Motor neuron (in vitro differentiated cells): ENCODE measurements at regions not wholly inside any gene's neighbourhood (a gene's known extent, or its start where the extent isn't known, plus 50 kb on each side); places are given as distances from the start of the nearest gene placed in this dataset.

Source experiments
- ATAC-seq, 8 experiments: fragments of 200-7000 bp; cut with Tn5 transposase; replicated peaks in 6 of 8; 2 replicates each; pipeline ENCODE4 v1.8.0; 2021; ENCODE audit warnings: mild to moderate bottlenecking in 8 of 8, moderate library complexity in 8 of 8
- H3K27ac ChIP-seq, 2 donors: fragments of 250-450 bp; sonication (Bioruptor Pico); 2 replicates each; pipeline ENCODE4 v1.9.0; 2021; ENCODE audit warnings: antibody characterized with exemption in 2 of 2, mild to moderate bottlenecking in 2 of 2, moderate library complexity in 1 of 2
- H3K4me1 ChIP-seq, 2 donors: fragments of 250-450 bp; sonication (Bioruptor Pico); replicated peaks in 1 of 2; 2 replicates each; pipeline ENCODE4 v1.6.1; 2021; ENCODE audit warnings: antibody characterized with exemption in 2 of 2, mild to moderate bottlenecking in 2 of 2, moderate library complexity in 1 of 2
- H3K4me3 ChIP-seq, 5 donors: fragments of 250-450 bp; sonication (Bioruptor Pico); 2 replicates each; pipeline ENCODE4 v1.9.0; 2021; ENCODE audit warnings: antibody characterized with exemption in 5 of 5, mild to moderate bottlenecking in 5 of 5, moderate library complexity in 4 of 5
- WGBS, 10 experiments: fragments of 450-650 bp; shearing (Covaris generic); methylation state at CpG; one replicate each; pipeline ENCODE4 v1.0.0; 2022; 5-methylcytosine and 5-hydroxymethylcytosine counted together
- in situ Hi-C, 9 experiments: fragments of 400-800 bp; cut with MboI; loops; one replicate each; pipeline ENCODE4 v1.15.0; 2021; ENCODE audit warnings: low sequenced_read_pairs in 9 of 9, low pct_unique_long_range_greater_than_20kb in 2 of 9; ENCODE audit not compliant: unreplicated experiment in 9 of 9

DNA sequence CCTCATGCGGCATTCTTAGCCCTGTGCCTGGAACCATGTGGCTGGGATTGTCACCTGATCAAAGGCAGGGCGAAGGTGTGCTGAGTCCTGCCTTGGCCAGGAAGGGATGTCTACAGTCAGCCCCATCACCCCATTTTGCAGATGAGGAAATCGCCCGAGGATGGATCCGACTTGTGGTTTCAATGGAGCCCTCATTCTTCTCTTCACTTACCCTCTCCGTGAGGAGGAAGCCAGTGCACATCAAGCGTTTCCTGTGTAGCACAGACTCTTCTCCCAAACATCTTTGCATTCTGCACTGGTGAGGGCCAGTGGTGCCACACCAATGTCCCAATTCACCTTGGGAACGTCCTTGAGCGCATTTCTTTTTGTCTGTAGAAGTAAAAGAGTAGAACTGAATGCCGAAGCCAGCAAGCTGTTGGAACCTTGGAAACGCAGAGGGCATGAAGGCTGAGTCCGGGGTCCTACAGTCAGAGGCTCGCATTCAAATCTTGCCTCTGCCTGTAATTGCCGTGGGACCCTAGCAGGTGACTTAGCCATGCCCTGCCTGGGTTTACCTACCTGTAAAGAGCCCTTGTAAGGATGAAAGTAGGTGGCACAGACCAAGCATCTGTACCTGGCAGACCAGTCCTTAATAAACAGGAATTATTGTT lies 85.4 kb downstream of the IRF8 start:
- in situ Hi-C loops, result loop anchor here in 5 of 9 experiments (10.0 to 25.0 kb wide), 2 partner anchors 160 to 172 kb away; no protein-coding TSS in a partner anchor
- H3K4me3 ChIP-seq, result no peak overlapping the region
- H3K27ac ChIP-seq, result no peak overlapping the region
- ATAC-seq, result no peak
- peaks cover 0 to 3% of the 10 kb centered on the region in 2 donors for H3K4me1 ChIP-seq
- 48 to 92% (median 91%) methylated on average over 2 to 9 of the region's 14 CpGs; no CpG with 5 or more reads in 1 of the 10 experiments for WGBS, 10 experiments

DNA sequence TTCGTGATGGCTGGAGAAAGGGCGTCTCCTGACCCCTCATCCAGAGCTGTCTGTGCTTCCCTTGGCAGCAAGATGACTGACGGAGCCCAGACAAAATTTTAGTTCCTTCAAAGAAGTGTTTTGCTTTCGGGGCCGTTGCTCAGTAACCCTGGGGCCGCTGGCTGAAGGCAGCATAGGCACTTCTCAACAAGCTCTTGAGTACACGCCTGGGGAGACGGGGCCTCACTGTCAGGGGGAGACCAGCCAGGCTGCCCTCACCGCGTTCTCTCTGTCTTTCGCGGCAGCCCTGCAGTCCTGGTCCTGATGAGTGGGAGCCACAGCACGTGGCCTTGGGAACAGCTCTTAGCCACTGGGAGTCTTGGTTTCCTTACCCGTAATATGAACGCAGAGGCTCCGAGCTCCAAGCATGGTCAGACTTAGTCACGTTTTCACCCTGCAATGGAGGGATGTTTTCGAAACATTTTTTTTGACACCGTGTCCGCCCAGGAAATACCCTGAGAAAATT lies 86.0 kb downstream of the IRF8 start:
- Histone ChIP-seq H3K4me1 (peaks cover 0 to 3% of the 10 kb centered on the region in 2 donors), H3K27ac (no peak overlapping the region), H3K4me3 (no peak overlapping the region)
- no peak for ATAC-seq
- 37 to 100% (median 70%) methylated on average over 3 to 15 of the region's 20 CpGs; no CpG with 5 or more reads in 1 of the 10 experiments for WGBS, 10 experiments
- in situ Hi-C loops, result loop anchor here in 5 of 9 experiments (10.0 to 25.0 kb wide), 2 partner anchors 160 to 173 kb away; no protein-coding TSS in a partner anchor

DNA sequence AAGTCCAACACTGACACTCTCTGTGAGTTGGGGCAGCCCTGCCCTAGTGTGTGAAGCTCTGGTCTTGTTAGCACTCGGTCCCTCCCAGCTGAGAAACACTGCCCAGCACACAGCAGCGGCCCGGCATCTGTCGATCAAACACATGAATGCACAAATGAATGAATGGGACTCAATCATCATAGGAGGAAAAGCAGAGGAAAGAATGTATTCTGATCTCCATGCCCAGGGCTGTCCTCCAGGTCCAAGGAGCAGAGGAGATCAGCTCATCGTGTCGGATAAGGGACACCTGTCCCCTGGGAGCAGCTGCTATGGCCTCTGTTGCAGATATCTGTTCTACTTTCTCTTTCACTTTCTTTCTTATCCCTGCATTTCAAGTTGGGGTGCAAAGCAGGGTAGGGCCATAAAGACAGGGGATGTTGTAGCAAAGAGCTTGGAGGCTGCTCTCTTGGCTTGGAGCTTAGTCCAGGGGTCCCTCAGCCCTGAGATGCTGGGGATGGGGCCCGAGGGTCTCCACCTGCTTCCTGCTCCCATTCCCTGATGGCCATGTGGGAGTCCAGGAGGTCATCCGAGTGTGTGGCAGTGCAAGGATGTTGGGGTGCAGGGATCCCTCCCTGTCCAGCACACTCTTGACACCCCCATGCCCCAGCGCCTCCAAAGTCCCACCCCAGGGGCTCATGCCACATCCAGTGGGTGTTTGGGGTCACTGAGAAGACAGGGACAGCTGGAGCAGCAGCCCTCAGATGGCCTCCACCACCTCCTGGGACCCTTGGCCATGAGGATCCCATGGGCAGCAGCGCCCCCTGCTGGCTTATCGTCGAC lies 88.2 kb downstream of the IRF8 start:
- H3K4me1 ChIP-seq, result peaks cover 0 to 3% of the 10 kb centered on the region in 2 donors
- WGBS, 10 experiments, result 0 to 86% (median 68%) methylated on average over 1 to 6 of the region's 12 CpGs; no CpG with 5 or more reads in 4 of the 10 experiments
- H3K4me3 ChIP-seq, result no peak overlapping the region
- peak in 5 of 8 experiments; percentile 13 to 70 (median 58) for ATAC-seq
- in situ Hi-C loops, result loop anchor here in 5 of 9 experiments (10.0 to 25.0 kb wide), 2 partner anchors 162 to 175 kb away; no protein-coding TSS in a partner anchor
- H3K27ac ChIP-seq, result no peak overlapping the region

DNA sequence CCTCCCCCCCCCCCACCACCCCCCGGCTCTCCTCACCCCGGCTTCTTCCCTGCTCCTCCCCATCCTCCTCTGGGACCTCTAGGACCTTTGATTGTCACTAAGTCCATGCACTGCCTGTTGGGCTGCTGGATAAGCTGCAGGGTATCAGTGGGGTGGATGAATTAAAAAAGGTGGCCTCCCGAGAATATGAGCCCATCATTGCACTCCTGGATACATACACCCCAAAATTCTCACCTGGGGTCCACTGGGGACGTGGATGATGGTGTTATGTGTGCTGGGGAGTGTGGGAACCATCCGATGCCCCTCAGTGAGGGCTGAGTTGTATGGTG lies 88.8 kb downstream of the IRF8 start:
- no peak for ATAC-seq
- peaks cover 0 to 3% of the 10 kb centered on the region in 2 donors for H3K4me1 ChIP-seq
- no peak overlapping the region for H3K27ac ChIP-seq
- H3K4me3 ChIP-seq, result no peak overlapping the region
- in situ Hi-C loops, result loop anchor here in 5 of 9 experiments (10.0 to 25.0 kb wide), 2 partner anchors 163 to 175 kb away; no protein-coding TSS in a partner anchor
- WGBS, 10 experiments, result 0 to 80% (median 51%) methylated on average over 1 to 3 of the region's 5 CpGs; no CpG with 5 or more reads in 6 of the 10 experiments

DNA sequence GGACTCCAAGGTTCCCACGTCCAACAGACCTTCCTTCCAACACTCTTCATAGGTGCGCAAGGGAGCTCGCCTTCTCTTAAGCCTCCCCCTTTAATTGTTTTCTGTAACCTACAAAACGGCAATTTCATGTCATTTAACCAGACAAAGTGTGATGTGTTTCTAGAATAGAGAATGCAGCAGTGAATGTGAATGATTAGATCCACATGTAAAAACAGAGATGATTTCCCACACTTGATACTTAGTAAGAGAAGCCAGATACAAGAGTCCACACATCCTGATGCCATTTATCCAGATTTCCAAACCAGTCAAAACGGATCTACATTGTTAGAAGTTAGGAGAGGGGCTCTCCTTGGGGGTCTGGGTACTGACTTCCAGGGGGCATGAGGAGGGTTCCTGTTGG lies 89.3 kb downstream of the IRF8 start:
- Histone ChIP-seq H3K4me1 (peaks cover 0 to 3% of the 10 kb centered on the region in 2 donors), H3K27ac (no peak overlapping the region), H3K4me3 (no peak overlapping the region)
- ATAC-seq, result no peak
- WGBS, 10 experiments, result 0 to 86% (median 47%) methylated on average over 1 to 5 of the region's 5 CpGs
- in situ Hi-C loops, result loop anchor here in 5 of 9 experiments (10.0 to 25.0 kb wide), 2 partner anchors 164 to 176 kb away; no protein-coding TSS in a partner anchor

DNA sequence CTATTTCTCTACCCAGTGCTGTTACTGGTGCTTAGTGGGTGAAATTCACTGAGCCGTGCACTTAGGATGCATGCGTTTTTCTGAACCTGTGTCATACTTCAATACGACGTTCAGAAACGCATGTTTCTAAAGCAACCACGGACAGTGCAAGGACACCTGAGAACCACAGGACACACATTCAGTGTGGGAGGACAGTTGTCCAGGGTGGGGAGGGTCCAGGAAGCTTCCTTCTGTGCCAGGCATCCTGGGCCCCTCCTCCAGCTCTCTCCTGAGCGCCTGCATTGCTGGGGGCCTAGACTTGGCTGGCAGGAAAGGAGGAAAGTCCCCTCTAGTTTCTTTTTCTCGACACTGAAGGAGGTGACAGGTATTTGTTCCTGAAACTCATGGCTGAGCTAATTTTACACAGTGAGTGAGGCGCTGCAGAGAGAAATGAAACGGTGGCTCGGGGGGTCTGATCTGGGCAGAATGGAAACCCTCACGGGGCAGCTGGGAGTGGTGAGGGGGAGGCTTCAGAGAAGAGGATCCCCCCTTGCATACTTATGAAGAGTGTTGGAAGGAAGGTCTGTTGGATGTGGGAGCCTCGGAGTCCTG lies 89.9 kb downstream of the IRF8 start:
- ATAC-seq, result no peak
- no peak overlapping the region for H3K4me3 ChIP-seq
- 8 to 100% (median 52%) methylated on average over 1 to 8 of the region's 13 CpGs; no CpG with 5 or more reads in 4 of the 10 experiments for WGBS, 10 experiments
- in situ Hi-C loops, result loop anchor here in 5 of 9 experiments (10.0 to 25.0 kb wide), 2 partner anchors 164 to 177 kb away; no protein-coding TSS in a partner anchor
- H3K27ac ChIP-seq, result no peak overlapping the region
- H3K4me1 ChIP-seq, result peaks cover 0 to 3% of the 10 kb centered on the region in 2 donors

DNA sequence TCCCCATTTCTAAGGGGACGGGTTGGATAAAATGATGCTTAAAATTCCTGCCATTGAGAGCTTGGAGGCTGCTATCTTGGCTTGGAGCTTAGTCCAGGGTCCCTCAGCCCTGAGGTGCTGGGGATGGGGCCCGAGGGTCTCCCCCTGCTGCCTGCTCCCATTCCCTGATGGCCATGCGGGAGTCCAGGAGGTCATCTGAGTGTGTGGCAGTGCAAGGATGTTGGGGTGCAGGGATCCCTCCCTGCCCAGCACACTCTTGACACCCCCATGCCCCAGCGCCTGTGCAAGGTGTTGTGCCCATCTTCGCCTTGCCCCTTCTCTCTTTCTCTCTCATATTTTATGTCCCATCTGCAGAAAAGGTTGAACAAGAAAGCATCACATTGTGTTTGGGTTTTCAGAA lies 90.4 kb downstream of the IRF8 start:
- in situ Hi-C loops, result loop anchor here in 5 of 9 experiments (10.0 to 25.0 kb wide), 2 partner anchors 165 to 177 kb away; no protein-coding TSS in a partner anchor
- Histone ChIP-seq H3K4me1 (peaks cover 0 to 3% of the 10 kb centered on the region in 2 donors), H3K4me3 (no peak overlapping the region), H3K27ac (no peak overlapping the region)
- 0 to 85% (median 83%) methylated on average over 1 to 3 of the region's 5 CpGs; no CpG with 5 or more reads in 7 of the 10 experiments for WGBS, 10 experiments
- no peak for ATAC-seq

DNA sequence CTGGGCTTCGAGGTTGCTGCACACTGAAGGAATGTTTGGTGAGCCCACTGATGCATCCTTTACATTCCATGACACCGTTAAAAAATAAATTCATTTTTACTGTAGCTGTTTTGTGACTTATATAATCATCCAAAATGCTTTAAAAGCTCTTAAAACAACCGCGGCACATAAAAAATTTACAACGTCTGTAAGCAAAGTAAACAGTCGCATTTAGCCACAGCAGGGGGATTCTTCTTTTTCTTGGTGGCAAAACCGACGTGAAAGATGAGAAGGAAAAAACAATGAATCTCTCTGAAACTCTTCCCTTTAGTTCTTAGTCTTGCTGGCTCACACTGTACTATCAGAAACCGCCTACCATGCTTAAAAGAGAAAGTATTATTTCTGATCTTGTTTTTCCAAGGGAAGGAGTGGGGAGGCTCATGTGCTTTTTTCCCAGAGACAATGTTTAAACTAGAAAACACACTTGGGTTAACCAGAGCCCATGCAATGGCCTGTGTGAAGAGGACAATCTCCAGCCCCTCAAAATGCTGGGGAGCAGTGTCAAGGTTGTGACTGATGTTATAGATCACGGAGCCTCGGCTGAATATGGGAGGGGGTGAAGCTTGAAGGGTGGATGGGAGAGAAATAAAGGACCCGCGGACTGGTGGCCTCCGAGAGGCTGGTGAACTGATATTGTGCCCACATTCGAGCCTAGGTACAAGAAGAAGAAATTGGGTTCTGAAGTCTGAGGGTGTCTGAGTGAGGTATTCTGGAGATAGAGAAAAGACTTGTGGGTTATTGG lies 91.1 kb downstream of the IRF8 start:
- no peak for ATAC-seq
- 17 to 78% (median 61%) methylated on average over 5 to 15 of the region's 15 CpGs; no CpG with 5 or more reads in 1 of the 10 experiments for WGBS, 10 experiments
- peaks cover 0 to 3% of the 10 kb centered on the region in 2 donors for H3K4me1 ChIP-seq
- in situ Hi-C loops, result loop anchor here in 5 of 9 experiments (10.0 to 25.0 kb wide), 2 partner anchors 165 to 178 kb away; no protein-coding TSS in a partner anchor
- H3K27ac ChIP-seq, result no peak overlapping the region
- no peak overlapping the region for H3K4me3 ChIP-seq

DNA sequence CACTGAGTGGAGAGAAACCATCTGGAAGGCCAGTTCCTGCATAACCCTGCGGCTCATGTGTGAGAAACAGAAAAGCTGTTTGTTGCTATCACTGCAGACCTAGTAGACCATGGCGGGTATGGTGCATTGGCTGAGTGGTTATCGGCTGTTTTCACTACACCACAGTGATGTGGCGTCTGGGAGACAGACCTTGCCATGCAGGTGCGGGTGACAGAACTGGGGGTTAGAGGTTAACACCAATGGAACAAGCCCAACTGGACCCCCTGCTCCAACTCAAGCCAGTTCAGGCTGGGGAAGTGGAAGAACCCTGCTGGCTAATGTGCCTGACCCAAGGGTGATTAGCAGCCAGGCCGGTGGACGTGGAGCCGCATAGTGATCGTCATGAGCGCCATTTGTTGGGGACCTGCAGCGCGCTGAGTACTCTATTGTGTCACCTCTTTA lies 91.9 kb downstream of the IRF8 start:
- Histone ChIP-seq H3K27ac (no peak overlapping the region), H3K4me3 (no peak overlapping the region), H3K4me1 (peaks cover 0 to 3% of the 10 kb centered on the region in 2 donors)
- in situ Hi-C loops, result loop anchor here in 3 of 9 experiments (25.0 kb wide), 1 partner anchor 179 kb away; no protein-coding TSS in a partner anchor
- no peak for ATAC-seq
- 13 to 100% (median 81%) methylated on average over 1 to 12 of the region's 12 CpGs; no CpG with 5 or more reads in 1 of the 10 experiments for whole genome bisulfite sequencing, 10 experiments

DNA sequence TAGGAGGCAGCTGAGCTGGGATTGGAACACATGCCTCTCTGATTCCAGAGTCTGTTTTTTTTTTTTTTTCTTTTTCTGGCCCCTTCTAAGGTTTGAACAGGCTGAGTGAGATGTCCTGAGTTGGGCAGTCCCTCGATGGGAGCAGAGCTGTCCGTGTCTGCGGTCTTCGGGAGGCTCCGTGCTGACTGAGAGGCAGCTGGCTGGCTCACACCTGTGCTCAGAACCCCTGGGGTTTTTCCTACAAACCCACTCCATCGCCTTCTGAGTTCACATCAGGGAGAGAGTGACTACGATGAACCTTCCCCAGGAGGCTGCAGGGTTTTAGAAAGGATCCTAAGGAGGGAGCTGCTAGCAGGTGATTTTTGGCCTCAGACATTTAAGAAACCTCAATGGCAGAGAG lies 92.5 kb downstream of the IRF8 start:
- Histone ChIP-seq H3K27ac (no peak overlapping the region), H3K4me3 (no peak overlapping the region), H3K4me1 (peaks cover 0 to 3% of the 10 kb centered on the region in 2 donors)
- no peak for ATAC-seq
- in situ Hi-C loops, result loop anchor here in 3 of 9 experiments (25.0 kb wide), 1 partner anchor 179 kb away; no protein-coding TSS in a partner anchor
- 0 to 100% (median 70%) methylated on average over 1 to 7 of the region's 7 CpGs; no CpG with 5 or more reads in 2 of the 10 experiments for WGBS, 10 experiments

DNA sequence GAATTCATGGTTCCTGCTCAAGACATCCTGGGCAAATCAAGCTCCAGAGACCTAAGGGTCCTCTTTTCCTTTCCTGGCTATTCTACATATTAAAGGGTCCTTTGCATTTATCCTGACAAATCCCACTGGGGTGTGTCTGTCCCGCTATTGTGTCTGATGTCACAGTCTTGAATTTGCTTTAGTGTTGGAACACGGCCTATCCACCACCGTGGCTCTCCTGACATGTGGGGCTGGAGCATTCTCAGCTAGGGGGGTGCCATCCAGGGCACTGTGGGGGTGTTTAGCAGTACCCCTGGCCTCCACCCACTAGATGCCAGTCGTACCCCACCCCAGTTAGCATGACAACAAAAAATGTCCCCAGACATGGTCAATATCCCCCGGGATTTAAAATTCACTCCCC lies 92.9 kb downstream of the IRF8 start:
- no peak for ATAC-seq
- Histone ChIP-seq H3K4me1 (peaks cover 0 to 3% of the 10 kb centered on the region in 2 donors), H3K4me3 (no peak overlapping the region), H3K27ac (no peak overlapping the region)
- 17 to 86% (median 43%) methylated on average over 1 to 3 of the region's 5 CpGs; no CpG with 5 or more reads in 3 of the 10 experiments for WGBS, 10 experiments
- in situ Hi-C loops, result loop anchor here in 3 of 9 experiments (25.0 kb wide), 1 partner anchor 180 kb away; no protein-coding TSS in a partner anchor
